SK-N-MC (cell line): ENCODE measurements at regions not wholly inside any gene's neighbourhood (a gene's known extent, or its start where the extent isn't known, plus 50 kb on each side); places are given as distances from the start of the nearest gene placed in this dataset.

Source experiments
- EZH2 ChIP-seq: fragments of 200-600 bp; sonication (generic); IDR thresholded peaks from one replicate; pipeline ENCODE4 v1.6.1; 2017; ENCODE audit warnings: antibody characterized with exemption
- POLR2AphosphoS5 ChIP-seq: IDR thresholded peaks from 2 replicates; pipeline ENCODE4 v1.6.1; 2012; ENCODE audit warnings: mild to moderate bottlenecking, low read depth, low read length, borderline replicate concordance

- TF ChIP-seq POLR2AphosphoS5 (no peak), EZH2 (no peak)
Observed at GRCh38 chr22:27476729-27477128, 324.8 kb downstream of the MN1 start.
